HK-2 (cell line): ENCODE measurements at regions not wholly inside any gene's neighbourhood (a gene's known extent, or its start where the extent isn't known, plus 50 kb on each side); places are given as distances from the start of the nearest gene placed in this dataset.
"Not testable (repeated sequence)": the region's sequence is repeated elsewhere in the genome, so short reads cannot be mapped to it uniquely, and the experiment has no call there.

Experiments used
- DNase-seq: peaks from one replicate; pipeline ENCODE4 v3.0.0-alpha.2; 2018; ENCODE audit not compliant: unreplicated experiment

GRCh38 chr7:155377071-155377837 is 79.6 kb downstream of the INSIG1 start:
- no peak for DNase-seq

- no peak for DNase-seq
Measured at GRCh38 chr7:155377838-155378579, 79.9 kb upstream of the EN2 start.

- DNase-seq, result no peak
Measured at GRCh38 chr7:155378580-155378934, 79.4 kb upstream of the EN2 start.

- DNase-seq, result no peak
Measured at GRCh38 chr7:155378959-155379871, 78.7 kb upstream of the EN2 start.

GRCh38 chr7:155380221-155380861 is 77.6 kb upstream of the EN2 start:
- DNase-seq, result peak; percentile 68

- DNase-seq, result no peak
Measured at GRCh38 chr7:155380976-155381851, 76.7 kb upstream of the EN2 start.

GRCh38 chr7:155381852-155382801 is 75.8 kb upstream of the EN2 start:
- no peak for DNase-seq

- no peak for DNase-seq
Measured at GRCh38 chr7:155382802-155383171, 75.1 kb upstream of the EN2 start.

- DNase-seq, result no peak
Measured at GRCh38 chr7:155383756-155384491, 74.0 kb upstream of the EN2 start.

- no peak for DNase-seq
Measured at GRCh38 chr7:155384751-155385150, 73.2 kb upstream of the EN2 start.

- not testable (repeated sequence) for DNase-seq
Measured at GRCh38 chr7:155385182-155385581, 72.7 kb upstream of the EN2 start.

- DNase-seq, result no peak
Measured at GRCh38 chr7:155386608-155387007, 71.3 kb upstream of the EN2 start.

GRCh38 chr7:155387066-155387620 is 70.8 kb upstream of the EN2 start:
- no peak for DNase-seq

- DNase-seq, result no peak
Measured at GRCh38 chr7:155388561-155388960, 69.4 kb upstream of the EN2 start.

GRCh38 chr7:155391414-155391813 is 66.5 kb upstream of the EN2 start:
- no peak for DNase-seq

- peak; percentile 41 for DNase-seq
Measured at GRCh38 chr7:155392726-155393570, 65.0 kb upstream of the EN2 start.

GRCh38 chr7:155394413-155394812 is 63.5 kb upstream of the EN2 start:
- no peak for DNase-seq
